Glomerular visceral epithelial cell (primary cell): ENCODE measurements at regions not wholly inside any gene's neighbourhood (a gene's known extent, or its start where the extent isn't known, plus 50 kb on each side); places are given as distances from the start of the nearest gene placed in this dataset.
A peak's percentile ranks its signal among the peaks of the same experiment; 100 is the strongest.
"Not testable (repeated sequence)": the region's sequence is repeated elsewhere in the genome, so short reads cannot be mapped to it uniquely, and the experiment has no call there.

ENCODE experiments used
- DNase-seq: peaks from one replicate; pipeline ENCODE4 v3.0.0-alpha.2; 2016; ENCODE audit errors: extremely low spot score

DNA sequence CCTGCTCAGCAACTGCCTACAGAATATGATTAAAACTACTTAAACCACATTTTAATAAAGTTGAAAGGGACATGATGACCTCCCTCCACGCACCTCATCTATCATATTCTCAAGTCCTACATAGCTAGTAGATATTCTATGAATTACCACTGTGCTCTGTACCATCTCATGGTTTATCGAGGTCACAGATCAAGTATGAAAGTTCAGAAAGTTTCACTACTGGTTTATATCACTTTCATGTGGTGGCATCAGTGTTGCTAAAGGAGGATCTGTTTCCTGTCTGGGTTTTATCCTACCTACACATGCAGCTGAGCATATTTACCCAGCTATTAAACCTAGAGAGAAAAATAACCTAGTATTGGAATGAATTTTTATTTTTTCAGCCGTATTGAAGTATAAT, 214.9 kb upstream of the MON1B start:
- DNase-seq, result no peak

DNA sequence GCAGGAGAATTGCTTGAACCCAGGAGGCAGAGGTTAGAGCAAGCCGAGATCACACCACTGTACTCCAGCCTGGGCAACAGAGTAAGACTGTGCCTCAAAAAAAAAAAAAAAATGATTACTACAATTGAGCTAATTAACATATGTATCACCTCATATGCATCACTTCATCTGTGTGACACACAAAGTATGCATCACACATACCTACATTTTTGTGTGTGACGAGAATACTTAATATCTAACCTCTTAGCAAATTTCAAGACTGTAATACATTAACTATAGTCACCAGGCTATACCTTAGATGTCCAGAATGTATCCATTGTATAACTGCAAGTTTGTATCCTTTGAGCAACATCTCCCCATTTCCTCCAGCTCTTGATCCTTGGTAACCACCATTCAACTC, 214.2 kb upstream of the MON1B start:
- peak; percentile 16 for DNase-seq

DNA sequence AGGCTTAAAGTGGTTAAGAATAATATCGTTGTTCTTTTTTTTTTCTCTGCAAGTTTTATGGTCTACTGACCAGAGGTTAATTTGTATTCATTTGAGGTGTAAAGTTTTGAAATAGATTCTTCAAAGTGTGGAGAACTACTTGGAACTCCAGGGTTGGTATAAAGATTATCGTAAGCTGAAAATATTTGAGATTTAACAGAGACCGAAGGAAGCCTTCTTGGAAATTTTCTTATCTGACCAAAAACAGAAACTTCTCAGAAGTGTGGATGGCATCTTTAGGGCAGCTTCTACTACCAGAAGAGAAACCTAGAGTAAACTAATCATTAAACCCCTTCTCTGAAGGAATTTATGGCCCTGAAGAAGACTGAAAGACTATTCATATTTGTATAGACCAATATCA, 206.8 kb upstream of the MON1B start:
- DNase-seq, result no peak

DNA sequence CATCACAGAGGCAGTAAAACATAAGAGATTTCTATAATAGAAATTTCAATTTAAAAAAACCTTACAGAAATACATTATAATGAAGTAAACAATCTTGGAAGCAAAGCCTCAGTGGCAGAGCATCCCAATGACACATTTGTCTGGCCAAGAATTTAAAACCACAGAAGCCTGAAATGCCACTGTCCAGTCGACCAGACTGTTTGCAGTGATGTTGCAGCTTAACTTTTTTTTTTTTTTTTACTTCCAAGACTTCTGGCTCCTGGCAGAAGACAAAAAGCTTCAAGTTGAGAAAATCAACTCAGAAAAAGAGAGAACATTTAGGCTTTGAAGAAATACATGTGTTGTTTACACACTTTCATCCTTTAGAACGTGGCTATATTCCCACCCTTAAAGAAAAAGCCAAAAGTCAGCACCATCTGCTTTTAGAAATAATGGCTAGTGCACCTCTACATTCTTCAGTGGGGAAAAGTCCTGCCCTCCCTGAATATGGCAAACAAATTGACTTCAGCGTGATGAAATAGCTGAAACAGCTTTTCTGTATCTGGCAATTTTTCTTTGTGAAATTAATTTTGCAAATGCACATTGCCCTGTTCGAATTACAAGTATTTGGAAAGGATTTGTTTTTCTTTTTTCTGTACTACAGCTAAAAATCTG, 205.5 kb upstream of the MON1B start:
- DNase-seq, result peak; percentile 51

DNA sequence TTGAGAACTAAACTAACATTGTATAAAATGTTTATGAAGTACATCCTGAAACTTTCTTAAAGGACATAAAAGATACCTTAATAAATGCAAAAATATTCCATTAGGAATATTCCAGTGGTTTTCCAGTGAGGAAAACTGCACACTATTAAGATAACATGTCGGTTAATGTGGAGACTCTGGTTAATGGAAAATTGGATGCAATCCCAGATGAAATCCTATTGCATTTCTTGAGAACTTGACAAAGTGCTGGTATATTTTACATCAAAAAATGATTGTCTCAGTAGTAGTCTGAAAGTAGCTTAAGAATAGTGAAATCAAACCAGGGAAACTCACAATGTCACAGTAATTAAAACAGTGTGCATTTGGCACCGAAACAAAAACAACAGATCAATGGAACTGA, 202.5 kb upstream of the MON1B start:
- DNase-seq, result no peak

DNA sequence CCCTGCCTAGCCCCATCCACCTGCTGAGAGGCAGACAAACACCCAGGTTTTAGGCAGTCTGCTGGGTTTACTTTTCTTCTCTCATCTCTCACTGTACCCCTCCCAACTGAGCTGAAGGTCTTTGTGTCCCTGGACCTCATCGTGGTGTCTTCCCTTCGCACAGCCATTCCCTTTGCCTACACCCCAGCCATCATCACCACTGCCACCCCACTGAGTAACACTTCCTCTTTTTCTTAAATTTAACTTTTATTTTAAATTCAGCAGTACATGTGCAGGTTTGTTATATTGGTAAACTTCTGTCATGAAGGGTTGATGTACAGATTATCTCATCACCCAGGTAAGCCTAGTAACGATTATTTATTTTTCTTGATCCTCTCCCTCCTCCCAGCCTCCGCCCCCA, 188.3 kb upstream of the MON1B start:
- no peak for DNase-seq

DNA sequence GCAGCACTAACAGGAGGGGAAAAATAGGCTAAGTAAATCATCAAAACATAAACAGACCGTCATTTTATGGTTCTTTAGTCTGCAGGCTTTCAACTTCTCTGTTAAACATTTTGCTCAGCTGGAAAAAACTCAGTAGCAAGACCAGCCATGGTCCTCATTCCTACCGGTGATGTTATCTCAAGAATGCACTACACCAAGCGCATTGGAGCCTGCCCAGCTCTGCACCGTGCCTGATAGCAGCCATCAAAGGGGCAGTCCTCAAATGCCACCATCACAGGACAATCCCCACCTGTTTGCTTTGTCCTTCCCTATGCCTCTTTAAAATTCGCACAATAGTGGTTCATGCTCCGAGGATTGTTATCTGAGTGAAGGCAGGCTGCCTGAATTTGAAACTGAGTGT, 181.5 kb upstream of the MON1B start:
- no peak for DNase-seq

DNA sequence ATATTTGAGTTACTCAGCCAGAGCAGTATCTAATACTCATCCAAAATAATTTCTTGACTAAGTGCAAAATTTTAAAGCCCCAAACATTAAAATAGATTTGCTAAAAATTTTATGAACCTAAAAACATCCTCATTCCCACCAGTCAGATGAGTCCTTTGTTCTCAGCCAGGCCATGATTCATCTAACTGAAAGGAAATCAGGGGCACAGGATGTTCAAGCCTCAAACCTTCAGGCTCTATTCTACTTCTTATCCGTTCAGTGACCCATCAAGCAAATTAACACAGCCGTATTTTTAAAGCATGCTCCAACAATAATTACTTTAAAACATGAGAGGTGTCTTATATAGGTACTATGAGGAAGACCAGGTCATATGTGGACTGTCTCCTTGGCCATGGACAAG, 176.5 kb upstream of the MON1B start:
- DNase-seq, result no peak

DNA sequence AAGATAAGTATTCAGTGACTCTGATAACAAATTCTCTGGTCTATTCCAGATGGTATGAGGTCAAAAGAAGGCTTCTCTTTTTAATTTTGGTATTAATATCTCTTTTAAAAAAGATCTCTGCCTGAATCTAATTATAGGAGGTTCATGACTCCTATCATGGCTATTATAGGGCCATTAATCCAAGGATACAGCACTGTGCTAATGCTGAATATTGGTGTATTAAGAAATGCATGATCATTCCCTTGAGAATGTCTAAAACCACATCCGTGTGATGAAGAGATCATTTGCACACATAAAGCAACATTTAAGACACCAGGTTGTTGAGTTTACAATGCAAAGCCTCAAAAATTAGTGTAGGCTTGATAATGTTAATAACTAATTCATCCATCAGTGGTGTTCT, 160.4 kb upstream of the MON1B start:
- no peak for DNase-seq

- DNase-seq, result no peak
These were observed 157.5 kb upstream of the MON1B start for GRCh38 chr16:77033516-77033915.

- DNase-seq, result no peak
These were observed 155.6 kb upstream of the MON1B start for GRCh38 chr16:77035361-77035760.

- DNase-seq, result no peak
These were observed 153.2 kb upstream of the MON1B start for GRCh38 chr16:77037696-77038347.

GRCh38 chr16:77041468-77041867, 149.5 kb upstream of the MON1B start:
- DNase-seq, result no peak

DNA sequence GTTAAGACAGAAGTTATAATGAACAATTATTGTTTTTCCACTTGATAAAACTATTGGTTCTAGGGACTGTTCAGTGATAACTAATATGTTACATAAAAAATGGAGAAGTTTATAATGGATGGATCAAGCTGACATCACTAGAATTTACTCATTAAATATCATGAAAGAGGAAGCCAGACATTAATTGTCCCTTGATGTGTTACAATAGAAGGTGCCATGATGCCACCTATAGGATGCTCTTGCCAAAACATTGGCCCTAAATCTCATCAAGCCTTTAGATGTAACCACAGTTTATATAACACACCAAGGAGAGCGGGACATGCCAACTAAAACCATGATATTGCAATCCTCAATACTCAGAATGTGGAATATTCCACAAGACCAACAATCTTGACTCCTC, 147.9 kb upstream of the MON1B start:
- DNase-seq, result peak; percentile 25

DNA sequence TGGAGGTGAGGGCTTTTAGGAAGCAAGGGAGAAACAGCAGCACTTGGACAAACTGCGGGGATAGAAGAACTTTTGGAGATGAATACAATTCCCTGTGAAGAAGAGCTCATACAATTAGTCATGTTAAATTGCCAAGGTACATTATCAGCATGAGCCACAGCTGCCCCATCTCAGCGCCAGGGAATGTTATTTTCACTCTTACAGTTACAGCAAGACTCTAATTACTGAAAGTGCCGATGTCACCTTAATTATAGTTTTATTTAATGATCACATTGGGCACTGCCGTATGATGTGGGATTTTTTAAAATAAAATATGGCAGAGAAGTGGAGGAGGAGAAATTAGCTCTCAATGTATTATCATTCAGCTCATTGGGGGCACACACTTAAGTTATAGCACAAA, 144.8 kb upstream of the MON1B start:
- no peak for DNase-seq

- DNase-seq, result no peak
These were observed 142.9 kb upstream of the MON1B start for GRCh38 chr16:77048085-77048484.

DNA sequence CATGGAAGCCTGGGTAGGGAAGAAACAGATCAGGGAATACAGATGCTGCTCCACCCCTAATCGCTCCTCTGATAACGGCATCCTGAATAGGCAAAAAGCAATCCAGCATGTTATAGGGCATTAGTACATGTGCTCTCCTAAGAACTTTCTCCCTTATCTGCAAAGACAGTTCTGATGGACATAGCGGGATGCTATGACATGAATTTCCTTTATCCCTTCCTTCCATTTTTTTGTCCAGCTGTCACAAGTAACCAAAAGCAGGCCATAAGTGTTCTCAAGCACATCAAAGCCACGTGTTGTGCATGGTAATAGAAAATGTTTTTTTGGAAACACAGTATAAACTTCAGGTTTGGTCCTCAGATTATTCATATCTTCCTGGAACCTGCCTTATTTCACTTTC, 141.4 kb upstream of the MON1B start:
- no peak for DNase-seq

DNA sequence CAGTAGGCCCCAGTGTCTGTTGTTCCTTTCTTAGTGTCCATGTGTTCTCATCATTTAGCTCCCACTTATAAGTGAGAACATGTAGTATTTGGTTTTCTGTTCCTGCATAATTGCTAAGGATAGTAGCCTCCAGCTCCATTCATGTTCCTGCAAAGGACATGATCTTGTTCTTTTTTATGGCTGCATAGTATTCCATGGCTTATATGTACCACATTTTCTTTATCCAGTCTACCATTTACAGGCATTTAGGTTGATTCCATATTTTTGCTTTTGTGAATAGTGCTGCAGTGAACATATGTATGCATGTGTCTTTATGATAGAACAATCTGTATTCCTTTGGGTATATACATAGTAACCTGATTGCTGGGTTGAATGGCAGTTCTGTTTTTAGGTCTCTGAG, 134.4 kb upstream of the MON1B start:
- DNase-seq, result not testable (repeated sequence)

DNA sequence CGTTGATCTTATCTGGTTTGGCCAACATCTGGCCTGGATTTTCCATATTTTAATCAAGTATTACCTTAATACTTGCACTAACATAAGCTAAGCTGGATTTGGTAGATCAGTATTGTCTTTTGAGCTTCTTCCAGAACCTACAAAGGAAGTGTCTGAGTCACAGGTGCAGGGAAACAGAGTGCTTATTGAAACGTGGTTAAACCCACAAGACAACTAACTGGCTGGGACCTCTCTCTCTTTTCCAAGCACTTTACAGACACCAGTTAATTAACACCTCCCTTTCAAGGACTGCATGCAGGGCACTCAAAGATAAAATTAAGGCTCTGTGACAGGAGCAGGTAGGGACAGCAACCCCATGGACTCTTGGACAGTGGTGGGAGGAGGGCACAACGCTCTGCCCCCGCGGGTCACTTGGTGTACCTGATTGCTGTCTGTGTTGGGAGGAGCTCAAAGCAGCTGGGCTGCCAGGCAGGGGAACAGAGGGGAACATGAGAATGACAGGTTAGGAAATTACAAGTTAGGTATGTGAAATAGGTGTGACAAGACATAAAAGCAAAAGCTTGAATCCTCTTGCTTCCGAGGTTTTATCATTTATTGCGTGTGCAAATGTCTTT, 133.7 kb upstream of the MON1B start:
- DNase-seq, result no peak

GRCh38 chr16:77059446-77059845, 131.5 kb upstream of the MON1B start:
- no peak for DNase-seq

- no peak for DNase-seq
These were observed 130.4 kb upstream of the MON1B start for GRCh38 chr16:77060614-77061013.

DNA sequence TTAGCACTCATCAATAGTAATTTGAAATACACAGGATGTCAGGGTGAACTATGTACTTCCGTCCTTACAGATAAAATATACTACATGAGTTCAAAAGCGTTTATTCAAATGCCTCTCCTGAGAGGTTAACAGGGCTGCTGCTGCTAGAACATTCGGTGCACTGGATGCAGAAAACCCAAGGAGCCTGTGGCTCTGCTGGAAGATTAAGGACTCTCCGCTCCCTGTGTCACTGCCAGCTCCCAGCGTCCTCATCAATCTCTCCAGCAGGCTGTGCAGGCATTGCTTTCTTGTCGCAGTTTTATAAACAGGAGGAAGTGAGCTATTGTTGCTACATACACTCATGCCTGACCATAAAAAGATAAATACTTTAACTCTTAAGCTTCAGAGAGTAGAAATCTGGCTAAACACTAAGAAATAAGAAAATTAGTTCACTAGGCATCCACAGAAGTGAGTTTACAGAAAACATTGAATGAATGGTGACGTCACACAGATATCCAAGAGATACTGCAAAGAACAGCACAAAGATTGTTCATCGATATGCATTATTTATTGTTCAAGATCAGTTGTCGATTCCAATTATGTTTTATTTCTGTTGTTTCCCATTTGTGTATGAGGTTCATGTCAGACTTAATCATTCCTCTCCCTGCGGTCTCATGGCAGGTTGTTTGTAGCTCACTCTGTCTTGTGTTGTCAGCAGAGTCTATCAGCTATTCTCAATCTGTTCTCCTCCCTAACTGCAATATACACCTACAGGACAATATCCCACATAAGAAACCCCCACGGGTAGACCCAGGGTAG, 127.9 kb upstream of the MON1B start:
- no peak for DNase-seq

- DNase-seq, result no peak
These were observed 127.3 kb upstream of the MON1B start for GRCh38 chr16:77063676-77064016.
